ENCODE measurements at regions not wholly inside any gene's neighbourhood (a gene's known extent, or its start where the extent isn't known, plus 50 kb on each side); places are given as distances from the start of the nearest gene placed in this dataset.

DNA sequence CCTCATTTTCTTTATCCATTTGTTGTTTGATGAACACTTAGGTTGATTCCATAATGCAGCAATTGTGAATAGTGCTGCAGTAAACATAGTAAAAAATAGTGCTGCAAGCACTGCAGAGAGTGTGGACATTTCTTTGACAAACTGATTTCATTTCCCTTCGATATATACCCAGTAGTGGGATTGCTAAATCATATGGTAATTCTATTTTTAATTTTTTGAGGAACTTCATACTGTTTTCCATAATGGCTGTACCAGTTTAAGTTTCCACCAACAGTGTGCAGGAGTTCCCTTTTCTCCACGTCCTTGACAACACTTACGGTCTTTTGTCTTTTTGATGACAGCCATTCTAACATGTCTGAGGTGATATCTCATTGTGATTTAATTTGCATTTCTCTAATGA, 138.2 kb upstream of the PLPPR1 start:
- no peak for TF ChIP-seq TAF1 (IDR thresholded peaks at IDR 0.05; ENCODE audit: borderline replicate concordance, insufficient read depth, low read length)
- TF ChIP-seq POLR2AphosphoS5 (IDR thresholded peaks at IDR 0.05; ENCODE audit: low read depth, low read length), result no peak
